NCI-H1417 (cell line): ENCODE measurements at regions not wholly inside any gene's neighbourhood (a gene's known extent, or its start where the extent isn't known, plus 50 kb on each side); places are given as distances from the start of the nearest gene placed in this dataset.
A peak's percentile ranks its signal among the peaks of the same experiment; 100 is the strongest.
"Not testable (repeated sequence)": the region's sequence is repeated elsewhere in the genome, so short reads cannot be mapped to it uniquely, and the experiment has no call there.

Source experiments
- DNase-seq, 3 experiments: peaks; one replicate each; lab custom pipeline; 2025; lab: John Stamatoyannopoulos, UW

DNA sequence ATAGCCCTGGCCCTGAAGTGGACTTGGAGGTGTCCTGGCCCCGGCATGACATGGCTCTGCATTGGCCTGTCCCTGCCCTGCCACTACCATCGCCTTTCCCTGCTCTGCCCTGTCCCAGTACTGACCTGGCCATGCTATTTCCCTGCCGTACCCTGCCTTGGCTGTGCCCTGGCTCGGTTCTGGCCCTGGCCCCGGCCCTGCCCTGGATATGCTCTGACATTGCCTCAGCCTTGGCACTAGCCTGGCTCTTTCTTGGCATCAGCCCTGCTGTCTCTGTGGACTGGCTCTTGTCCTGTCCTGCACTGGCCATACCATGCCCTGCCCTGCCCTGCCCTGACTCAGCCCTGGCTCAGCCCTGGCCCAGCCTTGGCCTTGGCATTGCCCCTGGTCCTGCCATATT, 252.2 kb downstream of the TP53TG3F start:
- DNase-seq, result not testable (repeated sequence)

DNA sequence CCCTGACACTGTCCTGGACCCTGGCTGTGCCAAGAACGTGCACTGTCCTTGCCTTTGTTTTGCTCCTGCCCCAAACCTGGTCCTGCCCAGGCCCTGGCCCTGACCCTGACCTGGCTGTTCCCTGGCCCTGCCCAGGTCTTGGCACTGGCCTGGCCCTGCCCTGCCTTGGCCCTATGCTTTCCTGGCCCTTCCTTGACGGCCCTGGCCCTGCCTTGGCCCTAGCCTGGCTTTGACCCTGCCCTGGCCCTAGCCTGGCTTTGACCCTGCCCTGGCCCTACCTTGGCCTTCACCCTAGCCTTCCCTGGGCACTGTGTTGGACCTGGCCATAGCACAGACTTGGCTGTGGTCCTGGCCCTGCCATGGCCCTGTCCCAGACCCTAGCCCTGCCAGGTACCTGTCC, 252.9 kb downstream of the TP53TG3F start:
- not testable (repeated sequence) for DNase-seq

DNA sequence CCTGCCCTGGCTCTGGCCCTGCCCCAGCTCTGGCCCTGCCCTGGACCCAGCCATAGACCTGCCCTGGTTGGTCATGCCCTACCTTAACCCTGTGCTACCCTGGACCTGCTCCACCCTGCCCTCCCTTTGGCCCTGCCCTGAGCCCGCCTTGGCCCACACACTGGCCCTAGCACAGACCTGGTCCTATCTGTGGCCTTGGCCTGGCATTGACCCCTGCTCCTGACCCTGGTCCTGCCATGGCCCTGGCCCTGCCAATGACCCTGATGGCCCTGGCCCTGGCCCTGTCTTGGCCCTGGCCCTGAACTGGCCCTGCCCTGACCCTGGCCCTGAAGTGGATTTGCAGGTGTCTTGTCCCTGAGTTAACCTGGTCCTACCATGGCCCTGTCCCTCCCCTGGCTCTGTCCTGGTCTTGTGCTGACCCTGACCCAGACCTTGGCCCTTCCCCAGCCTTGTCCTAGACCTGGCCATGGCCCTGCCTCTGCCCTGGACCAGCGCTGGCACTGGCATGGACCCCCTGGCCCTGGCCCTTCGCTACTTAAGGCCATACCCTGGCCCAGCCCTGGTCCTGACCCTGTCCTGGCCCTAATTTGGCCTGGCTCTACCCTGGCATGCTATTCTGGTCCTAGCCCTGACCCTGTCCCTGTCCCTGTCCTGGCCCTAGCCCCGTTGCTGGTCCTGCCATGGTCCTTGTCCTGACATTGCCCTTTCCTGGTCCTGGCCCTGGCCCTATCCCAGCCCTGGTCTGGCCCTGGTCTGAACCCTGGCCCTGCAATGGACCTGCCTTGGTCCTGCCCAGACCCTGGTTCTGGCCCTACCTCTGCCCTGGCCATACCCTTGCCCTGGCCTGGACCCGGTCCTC, 253.7 kb downstream of the TP53TG3F start:
- not testable (repeated sequence) for DNase-seq

DNA sequence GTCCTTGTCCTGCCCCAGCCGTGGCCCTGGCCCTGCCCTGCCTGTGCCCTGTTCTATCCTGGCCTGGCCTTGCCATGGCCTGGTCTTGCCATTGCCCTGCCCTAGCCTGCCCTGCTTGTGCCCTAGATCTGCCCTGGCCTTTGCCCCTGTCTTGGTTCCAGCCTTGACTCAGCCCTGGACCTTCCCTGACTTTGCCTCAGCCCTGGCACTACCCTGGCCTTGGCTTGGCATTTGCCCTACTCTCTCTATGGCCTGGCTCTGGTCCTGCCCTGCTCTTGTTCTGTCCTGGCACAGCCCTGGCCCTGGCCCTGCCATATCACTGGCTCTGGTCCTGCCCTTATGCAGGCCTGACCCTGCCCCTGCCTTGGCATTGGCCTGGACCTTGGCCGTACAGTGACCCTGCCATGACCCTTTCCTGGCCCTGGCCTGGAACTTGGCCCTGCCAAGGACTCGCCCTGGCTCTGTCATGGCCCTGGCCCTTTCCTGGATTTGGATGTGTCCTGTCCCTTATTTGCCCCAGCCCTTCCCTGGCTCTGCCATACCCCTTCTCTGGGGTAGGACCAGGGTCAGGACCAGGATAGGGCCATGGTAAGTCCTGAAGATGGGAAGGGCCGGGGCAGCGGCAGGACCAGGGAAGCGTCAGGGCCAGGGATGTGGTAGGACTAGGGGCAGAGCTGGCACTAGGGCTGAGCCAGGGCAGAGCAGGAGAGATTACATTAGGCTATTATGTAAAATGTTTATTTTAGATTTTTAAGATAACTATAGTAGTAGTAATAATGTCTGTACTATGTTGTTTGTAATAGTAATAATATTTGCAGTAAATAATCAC, 254.5 kb downstream of the TP53TG3F start:
- not testable (repeated sequence) for DNase-seq

DNA sequence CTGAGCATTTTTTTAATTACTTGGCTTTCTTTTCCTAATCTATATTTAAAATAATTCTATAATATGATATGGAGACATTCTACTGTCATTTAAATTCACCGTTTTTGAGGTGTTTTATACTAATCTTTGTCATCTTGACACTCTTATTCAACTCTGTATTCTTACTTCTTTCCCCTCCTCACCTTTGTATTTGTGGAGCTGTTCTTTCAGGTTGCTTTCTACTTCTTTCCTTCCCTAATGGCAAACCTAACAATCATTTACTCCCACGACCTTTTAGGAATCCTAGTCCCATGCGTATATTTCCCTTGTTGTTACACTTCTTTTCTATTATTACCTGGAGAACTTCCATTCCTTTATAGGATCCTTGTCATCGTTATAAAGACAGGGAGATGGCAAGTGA, 271.8 kb downstream of the TP53TG3F start:
- DNase-seq, result not testable (repeated sequence)

DNA sequence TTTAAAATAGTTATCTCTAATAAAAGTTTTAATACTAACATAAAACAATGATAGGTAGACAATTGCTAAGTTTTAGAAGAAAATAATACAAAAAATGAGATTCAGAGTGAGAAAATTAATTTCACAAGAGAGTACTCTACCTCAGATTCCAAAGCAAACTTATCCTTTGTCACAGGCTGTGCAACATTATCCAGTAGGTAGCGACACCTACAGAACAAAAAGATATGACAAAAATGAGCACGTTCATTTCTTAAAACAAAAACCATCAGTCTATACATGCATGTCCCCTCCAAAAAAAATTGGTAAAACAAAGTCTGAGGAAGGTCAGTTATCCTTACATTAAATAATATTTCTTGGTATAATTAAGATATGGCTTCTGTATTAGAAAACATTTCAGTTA, 275.2 kb downstream of the TP53TG3F start:
- DNase-seq, result peak in 1 of 3 experiments; percentile 25

DNA sequence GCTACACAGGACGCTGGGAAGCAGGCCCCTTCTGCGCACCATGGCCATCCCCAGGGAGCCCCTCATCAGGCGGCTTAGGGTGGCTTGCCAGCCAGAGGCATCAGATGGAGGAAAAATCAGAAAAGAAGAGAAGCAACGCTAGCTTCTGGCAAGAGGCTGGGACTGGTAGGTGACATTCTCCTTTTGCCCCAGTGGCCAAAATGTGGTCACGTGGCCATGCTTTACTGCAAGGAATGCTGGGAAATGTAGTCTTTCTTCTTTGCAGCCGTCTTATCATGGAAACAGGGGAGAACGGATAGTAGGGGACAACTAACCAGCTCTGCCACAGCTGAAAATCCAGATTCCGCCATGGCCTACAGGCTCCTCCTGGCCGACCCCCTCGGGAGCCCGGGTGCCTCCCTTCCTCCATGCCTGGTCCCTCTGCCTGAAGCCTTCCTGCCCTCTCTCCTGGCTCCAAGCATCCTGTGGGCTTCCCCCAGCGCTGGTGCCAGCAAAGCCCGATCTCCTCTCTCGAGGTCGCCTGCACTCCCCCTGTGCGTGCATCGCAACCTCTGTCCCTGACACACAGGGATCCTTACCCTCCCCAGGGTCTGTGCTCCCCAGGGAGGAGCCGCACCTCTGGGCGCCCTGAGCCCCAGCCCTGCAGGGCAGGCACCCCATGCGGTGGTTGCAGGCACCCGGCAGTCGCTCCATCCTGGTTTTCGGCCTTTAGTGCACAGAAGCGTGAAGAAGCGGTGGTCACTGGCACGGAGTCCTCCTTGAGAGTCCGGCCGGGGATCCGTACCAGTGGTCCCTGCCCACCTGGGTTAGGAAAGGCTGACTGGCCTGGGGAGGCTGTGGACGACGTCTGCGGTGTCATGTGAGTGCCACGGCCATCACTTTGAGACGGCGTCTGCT, 307.7 kb downstream of the TP53TG3F start:
- DNase-seq, result not testable (repeated sequence)

DNA sequence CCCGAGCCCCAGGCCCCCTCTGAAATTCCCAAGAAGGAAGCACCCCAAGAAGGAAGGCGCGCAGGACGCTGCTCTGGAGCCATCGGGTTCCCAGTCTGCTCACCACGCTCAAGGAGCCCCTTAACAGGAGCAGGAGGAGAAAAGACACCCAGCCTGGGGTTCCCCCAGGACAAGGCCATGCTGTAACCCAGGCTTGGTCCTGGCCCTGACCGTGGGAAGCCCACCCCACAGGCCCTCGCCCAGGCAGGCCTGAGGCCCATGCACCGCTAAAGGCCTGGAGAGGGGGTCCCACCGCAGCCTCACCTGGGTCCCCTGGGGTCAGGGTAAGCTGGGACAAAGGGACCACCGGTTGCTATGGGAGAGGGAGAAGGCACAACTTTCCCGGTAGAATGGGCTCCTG, 309.3 kb downstream of the TP53TG3F start:
- not testable (repeated sequence) for DNase-seq

DNA sequence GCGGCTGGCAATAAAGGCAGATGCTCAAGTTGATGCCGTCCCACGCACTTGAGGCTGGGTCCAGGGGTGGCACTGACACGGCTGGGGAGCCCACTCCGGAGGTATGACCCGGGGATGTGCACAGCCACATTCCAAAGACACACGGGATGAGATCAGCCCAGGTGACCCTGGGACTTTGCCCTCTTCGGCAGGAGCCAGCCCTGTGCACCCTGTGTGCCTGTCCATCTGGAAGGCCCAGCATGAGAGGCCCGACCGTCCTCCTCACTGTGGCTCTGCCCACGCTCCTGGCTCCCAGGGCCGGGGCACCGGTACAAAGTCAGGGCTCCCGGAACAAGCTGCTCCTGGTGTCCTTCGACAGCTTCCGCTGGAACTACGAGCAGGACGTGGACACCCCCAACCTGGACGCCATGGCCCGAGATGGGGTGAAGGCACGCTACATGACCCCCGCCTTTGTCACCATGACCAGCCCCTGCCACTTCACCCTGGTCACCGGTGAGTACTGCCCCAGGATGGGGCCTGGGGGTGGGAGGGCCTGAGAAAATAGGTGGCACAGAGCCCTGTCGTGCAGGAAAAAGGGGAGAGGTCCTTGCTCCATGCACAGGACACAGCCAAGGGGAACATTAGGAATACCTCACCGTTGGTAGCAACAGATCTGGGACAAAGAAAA, 309.9 kb downstream of the TP53TG3F start:
- DNase-seq, result not testable (repeated sequence)

DNA sequence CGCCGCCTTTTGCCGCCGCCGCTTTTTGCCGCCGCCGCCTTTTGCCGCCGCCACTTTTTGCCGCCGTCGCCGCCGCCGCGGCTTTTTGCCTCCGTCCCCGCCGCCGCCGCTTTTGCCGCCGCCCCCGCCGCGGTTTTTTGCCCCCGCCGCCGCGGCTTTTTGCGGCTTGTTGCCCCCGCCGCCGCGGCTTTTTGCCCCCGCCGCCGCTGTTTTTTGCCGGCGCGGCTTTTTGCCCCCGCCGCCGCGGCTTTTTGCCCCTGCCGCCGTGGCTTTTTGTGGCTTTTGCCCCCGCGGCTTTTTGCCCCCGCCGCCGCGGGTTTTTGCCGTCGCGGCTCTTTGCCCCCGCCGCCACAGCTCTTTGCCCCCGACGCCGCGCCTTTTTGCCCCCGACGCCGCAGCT, 311.1 kb downstream of the TP53TG3F start:
- DNase-seq, result not testable (repeated sequence)

DNA sequence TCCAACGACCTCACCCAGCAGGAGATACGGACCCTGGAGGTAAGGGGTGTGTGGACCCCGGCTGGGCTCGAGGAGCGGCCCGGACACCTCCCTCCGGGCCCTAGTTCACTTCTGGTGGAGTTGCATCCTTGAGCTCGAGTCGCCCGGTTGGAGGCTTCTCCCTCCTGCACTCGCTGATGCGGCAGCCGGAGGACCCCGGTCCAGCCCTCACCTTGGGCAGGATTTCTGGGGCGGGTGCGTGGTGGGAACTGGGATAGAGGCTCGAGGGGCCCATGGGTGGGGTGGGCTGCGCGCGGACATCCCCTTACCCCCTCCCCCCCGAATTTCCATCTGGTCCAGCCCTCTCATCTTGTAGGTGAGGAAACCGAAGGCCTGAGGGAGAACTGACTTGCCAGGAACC, 311.8 kb downstream of the TP53TG3F start:
- not testable (repeated sequence) for DNase-seq

DNA sequence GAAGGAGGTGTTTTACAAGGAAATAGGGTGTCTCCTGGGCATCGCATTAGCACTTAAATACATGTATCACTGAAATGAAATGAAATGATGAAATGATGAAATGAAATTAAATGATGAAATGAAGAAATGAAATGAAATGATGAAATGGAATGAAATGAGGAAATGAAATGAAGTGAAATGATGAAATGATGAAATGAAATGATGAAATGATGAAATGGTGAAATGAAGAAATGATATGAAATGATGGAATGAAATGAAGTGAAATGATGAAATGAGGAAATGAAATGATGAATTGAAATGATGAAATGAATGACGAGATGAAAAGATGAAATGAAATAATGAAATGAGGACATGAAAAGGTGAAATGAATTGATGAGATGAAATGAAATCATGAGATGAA, 314.6 kb downstream of the TP53TG3F start:
- DNase-seq, result not testable (repeated sequence)

DNA sequence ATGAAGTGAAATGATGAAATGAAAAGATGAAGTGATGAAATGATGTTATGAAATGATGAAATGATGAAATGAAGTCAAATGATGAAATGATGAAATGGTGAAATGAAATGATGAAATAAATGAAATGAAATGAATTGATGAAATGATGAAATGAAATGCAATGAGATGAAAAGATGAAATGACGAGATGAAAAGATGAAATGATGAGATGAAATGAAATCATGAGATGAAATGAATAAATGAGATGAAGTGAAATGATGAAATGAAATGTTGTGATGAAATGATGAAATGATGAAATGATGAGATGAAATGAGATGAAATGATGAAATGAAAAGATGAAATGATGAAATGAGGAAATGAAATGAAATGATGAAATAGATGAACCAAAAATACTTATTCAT, 315.3 kb downstream of the TP53TG3F start:
- DNase-seq, result not testable (repeated sequence)

DNA sequence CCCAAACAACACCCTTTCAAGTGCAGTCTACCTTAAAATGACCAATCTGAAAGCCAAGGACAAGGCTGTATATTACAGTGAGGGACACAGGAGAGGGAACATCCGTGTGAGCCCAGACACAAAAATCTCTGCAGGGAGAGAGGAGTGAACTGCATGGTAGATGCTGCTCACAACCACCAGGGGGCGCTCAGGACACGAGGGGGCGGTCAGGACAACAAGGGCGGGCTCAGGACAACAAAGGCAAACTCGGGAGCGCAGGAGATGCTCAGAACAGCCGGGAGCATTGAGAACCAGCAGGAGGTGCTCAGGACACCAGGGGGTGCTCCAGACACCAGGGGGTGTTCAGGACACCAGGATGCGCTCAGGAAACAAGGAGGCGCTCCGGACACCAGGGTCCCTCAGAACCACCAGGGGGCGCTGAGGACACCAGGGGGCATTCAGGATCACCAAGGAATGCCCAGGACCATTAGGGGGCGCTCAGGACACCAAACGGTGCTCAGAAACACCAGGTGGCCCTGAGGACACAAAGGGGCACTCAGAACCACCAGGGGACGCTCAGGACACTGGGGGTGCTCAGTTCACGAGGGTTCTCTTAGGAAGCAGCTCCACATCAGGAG, 357.0 kb downstream of the TP53TG3F start:
- DNase-seq, result not testable (repeated sequence)

DNA sequence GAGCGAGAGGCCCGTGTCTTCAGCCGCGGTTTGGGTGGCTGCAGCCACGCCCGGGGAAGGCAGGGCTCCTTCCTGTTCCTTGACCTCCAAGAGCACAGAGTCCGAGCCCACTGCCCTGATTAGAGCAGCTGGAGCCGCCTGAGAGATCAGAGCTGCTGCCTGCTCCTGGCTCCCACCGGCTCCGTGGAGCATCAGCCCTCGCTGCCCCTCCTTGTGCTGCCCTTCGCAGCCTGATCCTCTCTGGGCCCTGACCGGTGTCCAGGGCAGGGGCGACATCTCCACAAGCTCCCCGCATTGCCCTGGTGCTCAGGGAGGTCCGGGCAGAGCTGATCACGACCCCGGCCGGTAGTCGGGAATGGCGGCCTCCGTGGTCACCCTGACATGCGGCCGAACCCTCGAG, 365.3 kb downstream of the TP53TG3F start:
- not testable (repeated sequence) for DNase-seq

DNA sequence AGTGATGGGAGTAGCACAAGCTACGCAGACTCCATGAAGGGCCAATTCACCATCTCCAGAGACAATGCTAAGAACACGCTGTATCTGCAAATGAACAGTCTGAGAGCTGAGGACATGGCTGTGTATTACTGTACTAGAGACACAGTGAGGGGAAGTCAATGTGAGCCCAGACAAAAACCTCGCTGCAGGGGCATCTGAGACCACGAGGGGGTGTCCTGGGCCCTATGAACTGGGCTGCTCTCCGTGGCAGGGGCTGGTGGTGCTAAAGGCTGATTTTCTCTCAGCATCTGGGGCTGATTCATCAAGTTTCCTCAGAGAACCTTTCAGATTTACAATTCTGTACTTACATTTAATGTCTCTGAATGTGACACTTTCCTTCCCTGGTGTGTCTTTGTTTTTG, 368.1 kb downstream of the TP53TG3F start:
- DNase-seq, result not testable (repeated sequence)

DNA sequence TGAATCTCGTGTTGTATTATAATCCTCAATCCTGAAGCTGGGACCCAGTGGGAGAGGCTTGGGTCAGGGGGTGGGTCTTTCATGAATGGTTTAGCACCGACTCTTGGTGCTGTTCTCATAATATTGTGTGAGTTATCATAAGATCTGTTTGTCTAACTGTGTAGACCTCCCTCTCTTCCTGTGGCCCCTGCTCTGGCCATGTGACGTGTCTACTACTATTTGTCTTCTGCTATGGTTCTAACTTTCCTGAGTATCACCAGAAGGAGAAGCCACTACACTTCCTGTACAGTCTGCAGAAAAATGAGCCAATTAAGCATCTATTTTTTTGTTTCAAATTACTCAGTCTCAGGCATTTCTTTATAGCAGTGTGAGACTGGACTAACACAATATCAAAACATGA, 379.7 kb downstream of the TP53TG3F start:
- DNase-seq, result not testable (repeated sequence)

DNA sequence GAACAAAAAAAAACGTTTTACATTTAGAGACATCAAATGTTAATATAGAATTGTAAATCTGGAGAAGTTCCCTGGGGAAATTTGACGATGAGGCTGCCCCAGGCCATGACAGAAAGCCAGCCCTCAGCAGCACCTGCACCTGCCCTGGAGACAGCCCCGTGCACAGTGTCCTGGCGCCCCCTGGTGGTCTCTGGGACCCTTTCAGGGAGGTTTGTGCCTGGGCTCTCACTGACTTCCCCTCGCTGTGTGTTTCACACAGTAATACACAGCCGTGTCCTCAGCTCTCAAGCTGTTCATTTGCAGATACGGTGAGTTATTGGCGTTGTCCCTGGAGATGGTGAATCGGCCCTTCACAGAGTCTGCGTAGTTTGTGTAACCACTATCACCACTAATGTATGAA, 385.1 kb downstream of the TP53TG3F start:
- DNase-seq, result peak in 1 of 3 experiments; percentile 5
